ENCODE measurements at regions not wholly inside any gene's neighbourhood (a gene's known extent, or its start where the extent isn't known, plus 50 kb on each side); places are given as distances from the start of the nearest gene placed in this dataset.

- TF ChIP-seq CTCF (IDR thresholded peaks at IDR 0.05) (no peak), POLR2A (IDR thresholded peaks at IDR 0.05) (no peak)
Observed at GRCh38 chr2:120486946-120487345, 141.0 kb downstream of the INHBB start.
